Liver (tissue), 7 donors: ENCODE measurements at regions not wholly inside any gene's neighbourhood (a gene's known extent, or its start where the extent isn't known, plus 50 kb on each side); places are given as distances from the start of the nearest gene placed in this dataset.

Experiments
- DNase-seq: peaks from one replicate; pipeline ENCODE4 v3.0.0-alpha.2; 2017; ENCODE audit warnings: low spot score
- H3K27ac ChIP-seq, 2 donors: one replicate each; pipeline ENCODE4 v1.7.0; 2013; ENCODE audit warnings: inconsistent platforms in 2 of 2, low read length in 2 of 2, control low read depth in 1 of 2, low read depth in 1 of 2, mild to moderate bottlenecking in 1 of 2
- H3K27me3 ChIP-seq, 4 donors: one replicate each; pipeline versions ENCODE4 v1.6.1 to v1.7.0; 2013; ENCODE audit warnings: low read length in 3 of 4, inconsistent platforms in 1 of 4, mild to moderate bottlenecking in 1 of 4, moderate library complexity in 1 of 4; ENCODE audit not compliant: control insufficient read depth in 4 of 4, insufficient read depth in 4 of 4
- H3K36me3 ChIP-seq, 4 donors: one replicate each; pipeline versions ENCODE4 v1.6.1 to v1.7.0; 2013; ENCODE audit warnings: low read length in 3 of 4, mild to moderate bottlenecking in 3 of 4, low read depth in 1 of 4, moderate library complexity in 1 of 4; ENCODE audit not compliant: control insufficient read depth in 4 of 4, insufficient read depth in 3 of 4
- H3K4me1 ChIP-seq, 4 donors: one replicate each; pipeline versions ENCODE4 v1.6.1 to v1.7.0; 2013; ENCODE audit warnings: low read length in 3 of 4, mild to moderate bottlenecking in 3 of 4, moderate library complexity in 1 of 4; ENCODE audit not compliant: control insufficient read depth in 4 of 4, insufficient read depth in 4 of 4
- H3K4me3 ChIP-seq, 3 donors: one replicate each; pipeline versions ENCODE4 v1.6.1 to v1.7.0; 2013; ENCODE audit warnings: low read length in 3 of 3, control low read depth in 1 of 3, low read depth in 1 of 3, mild to moderate bottlenecking in 1 of 3
- H3K9ac ChIP-seq, 2 donors: one replicate each; pipeline ENCODE4 v1.7.0; 2013; ENCODE audit warnings: low read length in 2 of 2, mild to moderate bottlenecking in 2 of 2, moderate library complexity in 2 of 2, control low read depth in 1 of 2, low read depth in 1 of 2
- H3K9me3 ChIP-seq, 4 donors: one replicate each; pipeline versions ENCODE4 v1.6.1 to v1.7.0; 2013; ENCODE audit warnings: low read length in 3 of 4; ENCODE audit not compliant: control insufficient read depth in 4 of 4
- EGR1 ChIP-seq, 2 donors: IDR thresholded peaks; 2 replicates each; pipeline ENCODE4 v1.6.1; 2016 to 2018; ENCODE audit warnings: antibody characterized with exemption in 2 of 2, low read depth in 2 of 2
- FOXA1 ChIP-seq: IDR thresholded peaks from 2 replicates; pipeline ENCODE4 v1.6.1; 2016; ENCODE audit warnings: antibody characterized with exemption
- FOXA2 ChIP-seq: IDR thresholded peaks from 2 replicates; pipeline ENCODE4 v1.6.1; 2016; ENCODE audit warnings: antibody characterized with exemption
- GABPA ChIP-seq, 2 donors: IDR thresholded peaks in 1 of 2; conservative IDR thresholded peaks in 1 of 2; 2 replicates each; pipeline ENCODE4 v1.6.1; 2016; ENCODE audit warnings: antibody characterized with exemption in 2 of 2, mild to moderate bottlenecking in 1 of 2, moderate library complexity in 1 of 2
- HNF4A ChIP-seq, 2 donors: conservative IDR thresholded peaks; 2 replicates each; pipeline ENCODE4 v1.6.1; 2016; ENCODE audit warnings: antibody characterized with exemption in 2 of 2, mild to moderate bottlenecking in 2 of 2
- HNF4G ChIP-seq: IDR thresholded peaks from 2 replicates; pipeline ENCODE4 v1.6.1; 2016; ENCODE audit warnings: antibody characterized with exemption
- JUND ChIP-seq, 2 donors: IDR thresholded peaks; 2 replicates each; pipeline ENCODE4 v1.6.1; 2016; ENCODE audit warnings: antibody characterized with exemption in 2 of 2
- NR2F2 ChIP-seq: IDR thresholded peaks from 2 replicates; pipeline ENCODE4 v1.6.1; 2016; ENCODE audit warnings: antibody characterized with exemption
- RAD21 ChIP-seq, 2 donors: IDR thresholded peaks; 2 replicates each; pipeline ENCODE4 v1.6.1; 2016; ENCODE audit warnings: antibody characterized with exemption in 2 of 2, mild to moderate bottlenecking in 2 of 2
- SP1 ChIP-seq: IDR thresholded peaks from 2 replicates; pipeline ENCODE4 v1.6.1; 2018; ENCODE audit warnings: antibody characterized with exemption, mild to moderate bottlenecking
- TAF1 ChIP-seq: conservative IDR thresholded peaks from 2 replicates; pipeline ENCODE4 v1.6.1; 2016; ENCODE audit warnings: antibody characterized with exemption, mild to moderate bottlenecking
- YY1 ChIP-seq: IDR thresholded peaks from 2 replicates; pipeline ENCODE4 v1.6.1; 2016; ENCODE audit warnings: antibody characterized with exemption, mild to moderate bottlenecking
- WGBS: extraction: QIAGEN DNeasy Blood & Tissue Kit; methylation state at CpG from one replicate; pipeline ENCODE4 v1.1.7; 2013; 5-methylcytosine and 5-hydroxymethylcytosine counted together
- TF ChIP-seq, protein P1 (sequence below): IDR thresholded peaks from 2 replicates; pipeline ENCODE4 v1.6.1; 2016; ENCODE audit warnings: antibody characterized with exemption
- TF ChIP-seq, protein P2 (sequence below): IDR thresholded peaks from 2 replicates; pipeline ENCODE4 v1.6.1; 2016; ENCODE audit warnings: antibody characterized with exemption, mild to moderate bottlenecking
- TF ChIP-seq, protein P3 (sequence below): IDR thresholded peaks from 2 replicates; pipeline ENCODE4 v1.6.1; 2016; ENCODE audit warnings: antibody characterized with exemption
- donor health status: healthy.
- donor health status: healthy.
- donor health status: healthy.
- donor health status: healthy.

DNA sequence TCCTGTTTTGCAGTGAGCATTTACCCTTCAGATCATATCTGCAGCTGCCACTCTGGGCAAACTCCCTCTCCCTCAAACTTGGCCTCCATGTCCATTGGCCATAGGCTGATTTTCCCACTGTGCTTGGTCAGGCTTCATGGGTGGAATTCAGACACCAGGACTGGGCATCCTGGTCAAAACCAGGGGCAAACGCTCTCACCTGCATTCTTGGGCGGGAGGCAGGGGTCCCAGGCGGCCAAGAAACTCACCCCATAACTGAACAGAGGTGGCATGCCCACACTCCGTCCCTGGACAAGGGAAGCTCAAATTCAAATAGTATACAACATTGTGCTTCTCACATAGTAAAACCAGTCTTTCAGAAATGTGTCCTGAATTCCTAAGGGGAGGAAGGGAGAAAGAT lies 81.1 kb upstream of the ZNF648 start:
- H3K4me1 ChIP-seq: peaks cover 0 to 16% (median 10%) of the 10 kb centered on the region in 4 donors
- no peaks in the 10 kb centered on the region for H3K9me3 ChIP-seq
- H3K27me3 ChIP-seq: no peaks in the 10 kb centered on the region
- DNase-seq: no peak
- no peak overlapping the region for H3K27ac ChIP-seq
- TF ChIP-seq YY1: no peak
- TF ChIP-seq FOXA1: no peak
- no peak for TF ChIP-seq HNF4G
- TF ChIP-seq GABPA (IDR thresholded peaks at IDR 0.05 in 1 of 2, conservative IDR thresholded peaks at IDR 0.05 in 1 of 2): no peak
- no peak overlapping the region for H3K9ac ChIP-seq
- no peak overlapping the region for H3K4me3 ChIP-seq
- 73% methylated on average over 4 of the region's 4 CpGs for WGBS
- no peaks in the 10 kb centered on the region for H3K36me3 ChIP-seq

DNA sequence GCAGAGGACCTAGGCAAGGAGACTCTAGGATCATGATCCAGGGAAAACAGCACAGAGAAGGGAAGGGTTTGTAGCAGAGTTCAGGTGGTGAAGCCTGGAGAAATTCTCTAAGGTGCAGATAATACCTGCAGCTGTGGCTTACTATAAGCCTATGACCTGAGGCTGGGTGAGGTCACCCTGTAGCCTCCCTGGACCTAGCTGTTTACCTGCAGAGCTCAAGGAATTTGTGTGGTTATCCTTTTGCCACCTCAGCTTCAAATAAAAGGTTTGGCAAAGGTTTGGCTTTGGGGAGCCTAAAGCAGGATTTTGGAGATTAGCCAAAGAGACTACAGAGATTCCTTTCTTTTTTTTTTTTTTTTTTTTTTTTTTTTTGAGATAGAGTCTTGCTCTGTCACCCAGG lies 79.5 kb upstream of the ZNF648 start:
- H3K36me3 ChIP-seq: no peaks in the 10 kb centered on the region
- H3K27ac ChIP-seq: no peak overlapping the region
- DNase-seq: no peak
- peaks cover 0 to 14% (median 8%) of the 10 kb centered on the region in 4 donors for H3K4me1 ChIP-seq
- TF ChIP-seq FOXA2 (no peak), YY1 (no peak), RAD21 (IDR thresholded peaks at IDR 0.05) (no peak), NR2F2 (no peak), HNF4A (conservative IDR thresholded peaks at IDR 0.05) (no peak), HNF4G (no peak), EGR1 (IDR thresholded peaks at IDR 0.05; ENCODE audit: low read depth in 2 of 2) (no peak), GABPA (IDR thresholded peaks at IDR 0.05 in 1 of 2, conservative IDR thresholded peaks at IDR 0.05 in 1 of 2) (no peak), TAF1 (no peak), JUND (IDR thresholded peaks at IDR 0.05) (no peak), FOXA1 (no peak), SP1 (no peak)
- TF ChIP-seq, protein P1, sequence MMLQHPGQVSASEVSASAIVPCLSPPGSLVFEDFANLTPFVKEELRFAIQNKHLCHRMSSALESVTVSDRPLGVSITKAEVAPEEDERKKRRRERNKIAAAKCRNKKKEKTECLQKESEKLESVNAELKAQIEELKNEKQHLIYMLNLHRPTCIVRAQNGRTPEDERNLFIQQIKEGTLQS: no peak
- TF ChIP-seq, protein P2, sequence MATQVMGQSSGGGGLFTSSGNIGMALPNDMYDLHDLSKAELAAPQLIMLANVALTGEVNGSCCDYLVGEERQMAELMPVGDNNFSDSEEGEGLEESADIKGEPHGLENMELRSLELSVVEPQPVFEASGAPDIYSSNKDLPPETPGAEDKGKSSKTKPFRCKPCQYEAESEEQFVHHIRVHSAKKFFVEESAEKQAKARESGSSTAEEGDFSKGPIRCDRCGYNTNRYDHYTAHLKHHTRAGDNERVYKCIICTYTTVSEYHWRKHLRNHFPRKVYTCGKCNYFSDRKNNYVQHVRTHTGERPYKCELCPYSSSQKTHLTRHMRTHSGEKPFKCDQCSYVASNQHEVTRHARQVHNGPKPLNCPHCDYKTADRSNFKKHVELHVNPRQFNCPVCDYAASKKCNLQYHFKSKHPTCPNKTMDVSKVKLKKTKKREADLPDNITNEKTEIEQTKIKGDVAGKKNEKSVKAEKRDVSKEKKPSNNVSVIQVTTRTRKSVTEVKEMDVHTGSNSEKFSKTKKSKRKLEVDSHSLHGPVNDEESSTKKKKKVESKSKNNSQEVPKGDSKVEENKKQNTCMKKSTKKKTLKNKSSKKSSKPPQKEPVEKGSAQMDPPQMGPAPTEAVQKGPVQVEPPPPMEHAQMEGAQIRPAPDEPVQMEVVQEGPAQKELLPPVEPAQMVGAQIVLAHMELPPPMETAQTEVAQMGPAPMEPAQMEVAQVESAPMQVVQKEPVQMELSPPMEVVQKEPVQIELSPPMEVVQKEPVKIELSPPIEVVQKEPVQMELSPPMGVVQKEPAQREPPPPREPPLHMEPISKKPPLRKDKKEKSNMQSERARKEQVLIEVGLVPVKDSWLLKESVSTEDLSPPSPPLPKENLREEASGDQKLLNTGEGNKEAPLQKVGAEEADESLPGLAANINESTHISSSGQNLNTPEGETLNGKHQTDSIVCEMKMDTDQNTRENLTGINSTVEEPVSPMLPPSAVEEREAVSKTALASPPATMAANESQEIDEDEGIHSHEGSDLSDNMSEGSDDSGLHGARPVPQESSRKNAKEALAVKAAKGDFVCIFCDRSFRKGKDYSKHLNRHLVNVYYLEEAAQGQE: no peak
- TF ChIP-seq, protein P3, sequence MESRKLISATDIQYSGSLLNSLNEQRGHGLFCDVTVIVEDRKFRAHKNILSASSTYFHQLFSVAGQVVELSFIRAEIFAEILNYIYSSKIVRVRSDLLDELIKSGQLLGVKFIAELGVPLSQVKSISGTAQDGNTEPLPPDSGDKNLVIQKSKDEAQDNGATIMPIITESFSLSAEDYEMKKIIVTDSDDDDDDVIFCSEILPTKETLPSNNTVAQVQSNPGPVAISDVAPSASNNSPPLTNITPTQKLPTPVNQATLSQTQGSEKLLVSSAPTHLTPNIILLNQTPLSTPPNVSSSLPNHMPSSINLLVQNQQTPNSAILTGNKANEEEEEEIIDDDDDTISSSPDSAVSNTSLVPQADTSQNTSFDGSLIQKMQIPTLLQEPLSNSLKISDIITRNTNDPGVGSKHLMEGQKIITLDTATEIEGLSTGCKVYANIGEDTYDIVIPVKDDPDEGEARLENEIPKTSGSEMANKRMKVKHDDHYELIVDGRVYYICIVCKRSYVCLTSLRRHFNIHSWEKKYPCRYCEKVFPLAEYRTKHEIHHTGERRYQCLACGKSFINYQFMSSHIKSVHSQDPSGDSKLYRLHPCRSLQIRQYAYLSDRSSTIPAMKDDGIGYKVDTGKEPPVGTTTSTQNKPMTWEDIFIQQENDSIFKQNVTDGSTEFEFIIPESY: no peak
- H3K9ac ChIP-seq: no peak overlapping the region
- no peaks in the 10 kb centered on the region for H3K27me3 ChIP-seq
- no peaks in the 10 kb centered on the region for H3K9me3 ChIP-seq
- no peak overlapping the region for H3K4me3 ChIP-seq
